ENCODE measurements at regions not wholly inside any gene's neighbourhood (a gene's known extent, or its start where the extent isn't known, plus 50 kb on each side); places are given as distances from the start of the nearest gene placed in this dataset.

DNA sequence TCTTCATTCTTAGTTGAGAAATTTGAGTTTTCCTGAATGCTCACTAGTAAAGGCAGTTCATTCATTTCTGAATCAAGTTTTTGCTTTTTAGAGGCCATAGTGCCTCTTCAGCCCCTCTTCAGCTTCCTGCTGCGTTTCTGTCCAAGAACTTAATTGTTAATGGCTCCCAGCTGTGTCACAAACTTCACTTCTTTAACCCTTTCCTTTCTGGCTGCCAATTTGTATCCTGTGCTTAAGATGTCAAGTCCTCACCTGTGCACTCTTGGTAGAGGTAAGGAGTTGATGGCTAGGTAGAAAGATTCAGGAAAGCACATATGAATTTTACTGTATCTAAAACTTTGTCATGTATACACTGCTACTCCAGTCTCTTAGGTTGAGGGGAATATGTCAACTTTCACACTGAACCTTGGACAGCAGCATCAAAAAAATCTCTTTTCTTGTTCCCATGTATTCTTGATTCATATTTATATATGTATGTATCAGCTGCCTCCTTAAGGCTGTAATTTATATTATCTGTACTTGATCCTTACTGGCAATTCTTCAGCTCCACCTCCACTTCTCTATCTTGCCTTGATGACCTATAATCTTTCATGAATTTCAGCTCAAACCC lies 612.8 kb downstream of the LMO4 start:
- TF ChIP-seq, protein P1, sequence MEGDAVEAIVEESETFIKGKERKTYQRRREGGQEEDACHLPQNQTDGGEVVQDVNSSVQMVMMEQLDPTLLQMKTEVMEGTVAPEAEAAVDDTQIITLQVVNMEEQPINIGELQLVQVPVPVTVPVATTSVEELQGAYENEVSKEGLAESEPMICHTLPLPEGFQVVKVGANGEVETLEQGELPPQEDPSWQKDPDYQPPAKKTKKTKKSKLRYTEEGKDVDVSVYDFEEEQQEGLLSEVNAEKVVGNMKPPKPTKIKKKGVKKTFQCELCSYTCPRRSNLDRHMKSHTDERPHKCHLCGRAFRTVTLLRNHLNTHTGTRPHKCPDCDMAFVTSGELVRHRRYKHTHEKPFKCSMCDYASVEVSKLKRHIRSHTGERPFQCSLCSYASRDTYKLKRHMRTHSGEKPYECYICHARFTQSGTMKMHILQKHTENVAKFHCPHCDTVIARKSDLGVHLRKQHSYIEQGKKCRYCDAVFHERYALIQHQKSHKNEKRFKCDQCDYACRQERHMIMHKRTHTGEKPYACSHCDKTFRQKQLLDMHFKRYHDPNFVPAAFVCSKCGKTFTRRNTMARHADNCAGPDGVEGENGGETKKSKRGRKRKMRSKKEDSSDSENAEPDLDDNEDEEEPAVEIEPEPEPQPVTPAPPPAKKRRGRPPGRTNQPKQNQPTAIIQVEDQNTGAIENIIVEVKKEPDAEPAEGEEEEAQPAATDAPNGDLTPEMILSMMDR (IDR thresholded peaks at IDR 0.05): no peak
- TF ChIP-seq POLR2AphosphoS5 (IDR thresholded peaks at IDR 0.05) (no peak), POLR2A (IDR thresholded peaks at IDR 0.05) (no peak), EP300 (IDR thresholded peaks at IDR 0.05) (no peak)
